ENCODE measurements at regions not wholly inside any gene's neighbourhood (a gene's known extent, or its start where the extent isn't known, plus 50 kb on each side); places are given as distances from the start of the nearest gene placed in this dataset.
"Not testable (repeated sequence)": the region's sequence is repeated elsewhere in the genome, so short reads cannot be mapped to it uniquely, and the experiment has no call there.

DNA sequence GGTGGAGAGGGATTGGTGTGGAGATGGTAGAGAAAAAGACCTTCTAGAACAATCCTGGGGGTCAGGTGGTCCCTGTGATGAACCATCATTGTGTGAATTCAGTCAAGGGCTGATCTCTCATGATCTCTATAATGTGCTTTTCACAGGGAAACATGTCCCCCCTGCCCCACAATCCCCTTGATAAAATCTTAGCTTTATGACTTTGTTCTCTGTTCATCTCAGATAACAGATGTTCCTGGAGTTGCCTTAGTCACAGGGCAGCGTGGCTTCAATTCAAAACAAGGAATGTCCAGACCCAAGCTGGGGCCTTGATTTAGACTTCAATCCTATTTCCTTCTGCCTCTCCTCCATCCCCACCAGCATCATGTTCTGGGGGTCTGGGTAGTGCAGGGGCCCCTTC lies 171.5 kb downstream of the CRLF3 start:
- H3K4me3 ChIP-seq (ENCODE audit: low read depth, low read length); DNase-seq (ENCODE audit: low read depth): not testable (repeated sequence)

DNA sequence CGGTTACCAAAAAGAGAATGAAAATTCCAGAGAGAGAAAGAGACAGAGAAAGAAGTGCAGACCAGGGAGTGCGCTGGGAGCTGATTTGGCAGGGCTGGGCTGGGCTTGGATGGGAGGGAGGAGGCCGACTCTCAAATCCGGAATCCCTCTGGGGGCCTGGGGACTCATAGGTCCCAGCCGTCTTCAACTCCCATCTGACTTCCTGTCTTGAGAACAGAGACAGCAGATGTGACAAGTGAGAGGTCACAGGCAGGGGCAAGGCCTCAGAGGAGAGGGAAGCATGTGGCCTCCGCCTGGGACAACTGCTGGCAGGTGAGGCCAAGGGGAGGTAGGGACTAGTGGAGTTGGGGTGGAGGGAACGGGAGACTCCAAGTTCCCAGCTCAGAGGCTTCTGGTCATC lies 172.9 kb downstream of the GOSR1 start:
- not testable (repeated sequence) for DNase-seq (ENCODE audit: low read depth); H3K4me3 ChIP-seq (ENCODE audit: low read depth, low read length)

DNA sequence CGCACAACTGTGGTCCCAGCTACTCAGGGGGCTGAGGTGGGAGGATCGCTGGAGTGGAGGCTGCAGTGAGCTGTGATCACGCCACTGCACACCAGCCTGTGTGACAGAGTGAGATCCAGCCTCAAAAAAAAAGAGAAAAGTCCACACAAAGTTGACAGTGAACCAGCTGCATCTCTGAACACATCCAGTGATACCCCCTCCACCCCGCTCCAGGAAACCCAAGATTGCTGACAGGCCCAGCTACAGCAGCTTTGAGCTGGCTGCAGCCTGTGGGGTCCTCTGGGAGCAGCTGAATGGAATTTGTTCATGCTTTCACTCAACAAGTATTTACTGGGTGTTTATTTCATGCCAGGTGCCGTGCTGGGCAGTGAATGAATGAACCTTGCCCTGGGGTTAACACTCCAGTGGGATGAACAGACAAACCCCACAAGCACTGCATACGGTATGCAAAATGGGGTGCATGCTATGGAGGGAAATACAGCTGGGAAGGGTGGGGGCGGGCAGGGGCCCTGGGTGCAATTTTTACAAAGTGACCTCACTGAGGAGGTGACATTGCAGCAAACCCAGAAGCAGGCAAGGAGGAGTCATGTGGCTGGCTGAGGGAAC lies 170.9 kb downstream of the GOSR1 start:
- not testable (repeated sequence) for DNase-seq (ENCODE audit: low read depth); H3K4me3 ChIP-seq (ENCODE audit: low read depth, low read length)

DNA sequence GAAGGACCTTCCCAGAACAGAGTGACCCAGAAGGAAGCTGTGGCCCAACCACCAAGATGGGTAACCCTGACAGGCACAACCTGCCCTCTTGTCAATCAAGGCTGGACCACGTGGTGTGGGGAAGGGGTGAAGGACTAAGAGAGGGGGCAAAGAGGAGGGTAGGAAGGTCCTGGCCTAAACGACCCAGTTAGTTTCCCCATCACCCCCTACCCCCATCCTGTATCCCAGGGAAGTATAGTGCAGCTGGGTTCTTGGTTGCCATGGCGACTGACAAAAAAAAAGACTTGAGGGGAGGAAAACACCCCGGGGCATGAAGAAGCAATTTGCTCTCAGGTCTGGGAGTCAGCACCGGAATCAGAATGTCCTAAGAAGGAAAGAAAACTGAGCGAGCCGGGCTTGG lies 168.7 kb downstream of the GOSR1 start:
- not testable (repeated sequence) for H3K4me3 ChIP-seq (ENCODE audit: low read depth, low read length); DNase-seq (ENCODE audit: low read depth)

DNA sequence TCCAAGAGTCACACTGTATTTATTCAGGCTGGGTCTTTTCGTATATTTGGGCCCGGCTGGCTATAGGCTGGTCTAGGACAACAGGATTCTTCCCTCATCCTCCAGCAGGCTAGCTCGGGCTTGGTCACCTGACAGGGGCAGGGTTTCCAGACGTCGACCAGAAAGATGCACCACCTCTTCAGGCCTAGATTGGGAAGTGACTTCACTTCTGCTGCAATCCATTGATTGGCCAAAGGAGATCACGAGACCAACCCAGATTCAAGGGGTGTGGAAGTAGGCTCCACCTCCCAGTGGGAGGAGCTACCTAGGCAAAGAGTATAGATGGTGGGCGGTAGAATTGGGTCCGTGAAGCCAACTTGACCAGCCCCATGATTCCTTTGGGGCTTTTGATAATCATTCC lies 167.5 kb downstream of the GOSR1 start:
- DNase-seq (ENCODE audit: low read depth); H3K4me3 ChIP-seq (ENCODE audit: low read depth, low read length): not testable (repeated sequence)

DNA sequence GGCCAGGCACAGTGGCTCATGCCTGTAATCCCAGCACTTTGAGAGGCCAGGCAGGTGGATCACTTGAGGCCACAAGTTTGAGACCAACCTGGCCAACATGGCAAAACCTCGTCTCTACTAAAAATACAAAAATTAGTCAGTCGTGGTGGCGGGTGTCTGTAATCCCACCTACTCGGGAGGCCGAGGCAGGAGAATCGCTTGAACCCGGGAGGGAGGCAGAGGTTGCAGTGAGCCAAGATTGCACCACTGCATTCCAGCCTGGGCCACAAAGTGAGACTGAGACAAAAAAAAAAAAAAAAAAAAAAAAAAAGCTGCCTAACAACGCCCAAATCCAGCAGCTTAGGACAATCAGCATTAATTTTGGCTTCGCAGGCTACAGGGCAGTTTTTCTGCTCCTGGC lies 167.1 kb downstream of the GOSR1 start:
- not testable (repeated sequence) for DNase-seq (ENCODE audit: low read depth); H3K4me3 ChIP-seq (ENCODE audit: low read depth, low read length)

DNA sequence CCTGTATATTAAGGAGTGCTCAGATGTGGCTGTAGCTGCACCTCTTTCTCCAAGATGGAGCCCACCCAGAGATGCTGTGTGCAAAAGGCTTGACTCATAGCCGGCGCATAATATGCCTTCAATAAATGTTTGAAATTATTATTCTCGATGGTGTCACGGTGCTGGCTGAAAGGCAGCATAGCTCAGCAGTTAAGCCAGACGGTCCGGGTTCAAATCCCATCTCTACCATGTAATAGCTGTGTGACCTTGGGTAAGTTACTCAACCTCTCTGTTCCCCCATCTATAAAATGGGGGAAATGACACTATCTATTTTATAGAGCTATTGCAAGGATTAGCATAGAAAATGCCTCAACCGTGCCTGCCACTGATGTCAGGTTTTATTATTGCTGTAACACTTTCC lies 164.2 kb downstream of the GOSR1 start:
- not testable (repeated sequence) for DNase-seq (ENCODE audit: low read depth); H3K4me3 ChIP-seq (ENCODE audit: low read depth, low read length)

DNA sequence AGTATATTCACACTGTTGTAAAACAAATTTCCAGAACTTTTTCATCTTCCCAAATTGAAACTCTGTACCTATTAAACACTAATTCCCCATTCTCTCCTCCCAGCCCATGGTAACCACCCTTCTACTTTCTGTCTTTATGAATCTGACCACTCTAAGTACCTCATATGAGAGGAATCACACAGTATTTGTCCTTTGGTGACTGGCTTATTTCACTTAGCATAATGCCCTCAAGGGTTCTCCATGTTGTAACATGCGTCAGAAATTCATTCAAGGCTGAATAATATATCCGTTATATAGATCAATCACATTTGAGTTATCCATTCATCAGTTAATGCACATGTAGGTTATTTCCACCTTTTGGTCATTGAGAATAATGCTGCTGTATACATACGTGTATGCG lies 162.2 kb downstream of the GOSR1 start:
- not testable (repeated sequence) for DNase-seq (ENCODE audit: low read depth); H3K4me3 ChIP-seq (ENCODE audit: low read depth, low read length)

DNA sequence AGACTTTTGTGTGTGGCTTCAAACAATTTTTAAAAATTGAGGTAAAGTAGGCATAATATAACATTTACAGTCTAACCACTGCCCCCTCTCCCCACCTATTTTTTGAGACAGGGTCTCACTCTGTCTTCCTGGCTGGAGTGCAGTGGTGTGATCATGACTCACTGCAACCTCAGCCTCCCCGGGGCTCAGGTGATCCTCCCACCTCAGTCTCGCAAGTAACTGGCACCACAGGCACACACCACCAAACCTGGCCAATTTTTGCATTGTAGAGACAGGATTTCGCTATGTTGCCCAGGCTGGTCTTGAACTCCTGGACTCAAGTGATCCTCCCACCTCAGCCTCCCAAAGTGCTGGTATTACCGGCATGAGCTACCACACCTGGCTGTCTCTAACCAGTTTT lies 161.8 kb downstream of the GOSR1 start:
- DNase-seq (ENCODE audit: low read depth); H3K4me3 ChIP-seq (ENCODE audit: low read depth, low read length): not testable (repeated sequence)

DNA sequence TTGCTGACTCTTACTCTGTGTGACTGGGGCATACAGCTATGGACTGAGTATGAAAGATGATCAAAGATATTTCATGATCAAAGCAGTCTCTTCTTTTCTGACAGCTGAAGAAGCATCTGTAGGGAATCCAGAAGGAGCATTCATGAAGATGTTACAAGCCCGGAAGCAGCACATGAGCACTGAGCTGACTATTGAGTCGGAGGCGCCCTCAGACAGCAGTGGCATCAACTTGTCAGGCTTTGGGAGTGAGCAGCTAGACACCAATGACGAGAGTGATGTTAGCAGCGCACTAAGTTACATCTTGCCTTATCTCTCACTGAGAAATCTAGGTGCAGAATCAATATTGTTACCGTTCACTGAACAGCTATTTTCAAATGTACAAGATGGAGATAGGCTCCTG lies 154.4 kb downstream of the GOSR1 start:
- not testable (repeated sequence) for DNase-seq (ENCODE audit: low read depth); H3K4me3 ChIP-seq (ENCODE audit: low read depth, low read length)

DNA sequence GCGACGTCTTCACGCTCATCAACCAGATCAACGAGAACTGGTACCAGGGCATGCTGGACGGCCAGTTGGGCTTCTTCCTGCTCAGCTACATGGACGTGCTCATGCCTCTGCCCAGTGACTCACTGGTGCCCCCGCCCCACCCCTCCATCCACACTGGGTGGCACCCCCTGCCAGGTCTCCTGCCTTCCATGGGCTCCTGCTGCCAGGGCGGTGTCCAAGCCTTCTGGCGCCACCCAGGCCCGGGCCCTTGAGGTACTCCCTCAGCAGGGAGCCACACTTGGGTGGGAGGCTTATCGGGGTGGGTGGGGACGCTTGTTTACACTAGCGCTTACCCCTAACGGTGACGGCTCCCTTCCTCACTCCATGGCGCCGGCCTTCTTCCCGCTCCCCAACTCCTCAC lies 148.2 kb downstream of the GOSR1 start:
- H3K4me3 ChIP-seq (ENCODE audit: low read depth, low read length); DNase-seq (ENCODE audit: low read depth): not testable (repeated sequence)

DNA sequence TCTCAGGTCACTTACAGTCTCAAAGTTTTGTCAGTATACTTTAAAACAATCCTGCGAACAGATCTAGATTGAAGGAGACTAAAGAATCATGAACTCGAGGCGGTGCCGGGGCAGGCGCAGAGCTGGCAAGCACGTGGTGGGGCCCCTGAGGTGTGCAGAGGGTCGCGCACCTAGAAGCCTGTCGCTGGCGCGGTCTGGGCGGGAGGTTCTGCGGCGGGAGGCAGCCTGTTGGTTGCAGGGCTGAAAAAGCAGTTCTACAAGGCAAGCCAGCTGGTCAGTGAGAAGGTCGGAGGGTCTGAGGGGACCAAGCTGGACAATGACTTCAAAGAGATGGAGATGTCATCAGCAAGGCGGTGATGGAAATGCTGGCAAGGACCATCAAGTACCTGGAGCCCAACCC lies 147.0 kb downstream of the GOSR1 start:
- not testable (repeated sequence) for DNase-seq (ENCODE audit: low read depth); H3K4me3 ChIP-seq (ENCODE audit: low read depth, low read length)

DNA sequence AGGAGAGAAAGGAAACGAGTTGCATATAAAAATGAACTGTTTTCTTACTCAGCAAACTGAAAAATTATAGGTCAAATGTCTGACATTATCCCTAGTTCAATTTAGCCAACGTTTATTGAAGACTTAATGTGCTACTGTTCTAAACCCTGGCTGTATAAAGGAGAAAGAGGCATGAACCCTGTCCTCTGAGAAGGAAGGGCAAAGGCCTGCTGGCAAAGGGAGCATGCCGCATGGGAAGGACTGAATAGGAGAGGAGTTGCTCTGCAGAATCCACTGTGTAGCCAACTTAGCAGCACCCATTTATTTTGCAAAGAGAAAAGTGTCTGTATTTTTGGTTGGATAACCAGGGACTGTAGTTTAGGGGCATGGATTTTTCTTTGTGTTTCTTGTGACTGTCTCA lies 132.5 kb downstream of the GOSR1 start:
- DNase-seq (ENCODE audit: low read depth), result not testable (repeated sequence)

DNA sequence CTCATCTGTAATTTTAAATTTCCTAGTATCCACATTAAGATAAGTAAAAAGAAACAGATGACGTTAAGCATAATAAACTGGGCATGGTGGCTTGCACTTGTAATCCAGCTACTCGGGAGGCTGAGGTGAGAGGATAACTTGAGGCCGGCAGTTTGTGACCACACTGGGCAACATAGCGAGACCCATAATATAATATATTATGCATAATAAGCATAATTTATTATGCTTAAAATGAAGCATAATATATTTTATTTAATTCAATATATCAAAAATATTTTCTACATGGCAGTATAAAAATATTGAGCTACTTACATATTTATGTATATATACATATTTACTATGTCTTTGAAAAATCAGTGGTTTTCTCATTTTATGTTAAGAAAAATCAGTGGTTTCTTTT lies 128.3 kb downstream of the GOSR1 start:
- DNase-seq (ENCODE audit: low read depth), result no peak
- H3K4me3 ChIP-seq (ENCODE audit: low read depth, low read length), result no peak overlapping the region
- TF ChIP-seq, protein P1, sequence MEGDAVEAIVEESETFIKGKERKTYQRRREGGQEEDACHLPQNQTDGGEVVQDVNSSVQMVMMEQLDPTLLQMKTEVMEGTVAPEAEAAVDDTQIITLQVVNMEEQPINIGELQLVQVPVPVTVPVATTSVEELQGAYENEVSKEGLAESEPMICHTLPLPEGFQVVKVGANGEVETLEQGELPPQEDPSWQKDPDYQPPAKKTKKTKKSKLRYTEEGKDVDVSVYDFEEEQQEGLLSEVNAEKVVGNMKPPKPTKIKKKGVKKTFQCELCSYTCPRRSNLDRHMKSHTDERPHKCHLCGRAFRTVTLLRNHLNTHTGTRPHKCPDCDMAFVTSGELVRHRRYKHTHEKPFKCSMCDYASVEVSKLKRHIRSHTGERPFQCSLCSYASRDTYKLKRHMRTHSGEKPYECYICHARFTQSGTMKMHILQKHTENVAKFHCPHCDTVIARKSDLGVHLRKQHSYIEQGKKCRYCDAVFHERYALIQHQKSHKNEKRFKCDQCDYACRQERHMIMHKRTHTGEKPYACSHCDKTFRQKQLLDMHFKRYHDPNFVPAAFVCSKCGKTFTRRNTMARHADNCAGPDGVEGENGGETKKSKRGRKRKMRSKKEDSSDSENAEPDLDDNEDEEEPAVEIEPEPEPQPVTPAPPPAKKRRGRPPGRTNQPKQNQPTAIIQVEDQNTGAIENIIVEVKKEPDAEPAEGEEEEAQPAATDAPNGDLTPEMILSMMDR (conservative IDR thresholded peaks at IDR 0.05; ENCODE audit: low read depth, low read length), result no peak

More for the DNA sequence above, 132.5 kb downstream of the GOSR1 start:
- not testable (repeated sequence) for H3K4me3 ChIP-seq (ENCODE audit: low read depth, low read length)

DNA sequence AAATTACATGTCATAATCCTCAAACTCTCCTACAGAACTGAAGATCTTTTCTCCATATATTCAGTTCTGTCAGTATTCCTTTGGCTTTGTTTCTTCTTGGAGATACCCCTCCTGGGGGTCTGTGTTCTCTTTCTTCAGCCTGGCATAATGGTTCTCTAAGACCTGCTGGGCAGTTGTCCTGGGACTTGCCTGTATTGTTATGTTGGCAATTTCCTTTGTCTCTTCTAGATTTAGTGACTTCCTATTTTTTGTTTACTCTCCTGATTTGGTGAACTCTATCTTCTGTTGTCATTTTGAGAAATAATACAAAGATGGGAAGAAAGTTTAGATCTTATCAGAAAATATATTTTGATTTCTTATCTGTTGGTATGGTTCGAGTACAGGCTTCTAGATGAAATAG lies 127.8 kb downstream of the GOSR1 start:
- DNase-seq (ENCODE audit: low read depth), result no peak
- TF ChIP-seq, protein P1 (conservative IDR thresholded peaks at IDR 0.05; ENCODE audit: low read depth, low read length), result no peak
- H3K4me3 ChIP-seq (ENCODE audit: low read depth, low read length), result no peak overlapping the region

DNA sequence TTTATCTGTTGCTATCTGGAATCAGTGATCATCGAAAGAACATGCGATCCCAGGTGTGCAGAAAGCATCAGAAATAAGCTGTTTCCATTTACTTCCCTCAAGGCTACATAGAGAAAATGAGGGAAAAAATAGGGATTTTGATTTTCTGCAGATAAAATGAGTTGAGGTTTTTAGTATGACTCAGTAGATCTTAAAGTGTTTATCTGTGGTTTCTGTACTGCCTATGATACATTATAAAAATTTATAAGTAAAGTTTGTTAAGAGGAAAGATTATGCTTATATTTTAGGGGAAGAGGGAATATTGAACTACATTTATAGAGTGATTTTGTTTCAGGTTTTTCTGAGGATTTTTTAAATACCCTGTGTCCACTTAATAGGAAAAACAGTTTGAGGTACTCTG lies 125.2 kb downstream of the GOSR1 start:
- DNase-seq (ENCODE audit: low read depth), result not testable (repeated sequence)

DNA sequence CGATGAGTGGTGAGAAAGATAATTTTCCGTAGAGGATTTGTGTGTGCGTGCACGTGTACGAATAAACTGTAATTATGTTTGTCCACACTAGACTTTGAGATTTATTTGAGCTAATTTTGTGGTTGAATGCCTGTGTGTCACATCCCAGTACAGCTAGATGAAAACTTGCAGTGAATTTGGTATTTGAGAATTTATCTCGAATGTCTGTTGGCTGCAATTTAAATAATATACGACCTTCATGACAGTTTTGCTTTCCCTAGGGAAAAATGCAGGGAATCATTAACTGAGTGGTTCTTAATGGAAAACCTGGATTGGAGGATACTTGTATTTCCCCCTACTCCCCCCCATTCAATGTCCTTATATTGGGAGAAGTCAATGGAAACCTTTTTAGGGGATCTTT lies 124.8 kb downstream of the GOSR1 start:
- DNase-seq (ENCODE audit: low read depth), result not testable (repeated sequence)

More for the DNA sequence above, 125.2 kb downstream of the GOSR1 start:
- peak overlapping the region; percentile 55 for H3K4me3 ChIP-seq (ENCODE audit: low read depth, low read length)

More for the DNA sequence above, 124.8 kb downstream of the GOSR1 start:
- peak overlapping the region; percentile 55 for H3K4me3 ChIP-seq (ENCODE audit: low read depth, low read length)
